Activated naive CD4-positive, alpha-beta T cell treated with anti-CD3 and anti-CD28 coated beads, Interleukin-2, amount 50 U/mL, for 24 hours (primary cell): ENCODE measurements at regions not wholly inside any gene's neighbourhood (a gene's known extent, or its start where the extent isn't known, plus 50 kb on each side); places are given as distances from the start of the nearest gene placed in this dataset.

ENCODE experiments used
- H3K27ac Mint-ChIP-seq: one replicate; pipeline ENCODE4 v1.8.0; 2021; ENCODE audit warnings: mild to moderate bottlenecking, mixed read lengths
- H3K27me3 Mint-ChIP-seq: one replicate; pipeline ENCODE4 v1.8.0; 2021; ENCODE audit warnings: mixed read lengths
- H3K36me3 Mint-ChIP-seq: one replicate; pipeline ENCODE4 v1.8.0; 2021; ENCODE audit warnings: mixed read lengths
- H3K4me1 Mint-ChIP-seq: one replicate; pipeline ENCODE4 v1.8.0; 2021; ENCODE audit warnings: mixed read lengths
- H3K4me3 Mint-ChIP-seq: one replicate; pipeline ENCODE4 v1.8.0; 2021; ENCODE audit warnings: mild to moderate bottlenecking, mixed read lengths
- H3K9me3 Mint-ChIP-seq: one replicate; pipeline ENCODE4 v1.8.0; 2021; ENCODE audit warnings: mixed read lengths

GRCh38 chr10:117674201-117674600 lies 131.7 kb downstream of the EMX2 start:
- no peaks in the 10 kb centered on the region for H3K9me3 Mint-ChIP-seq
- H3K4me3 Mint-ChIP-seq: no peak overlapping the region
- H3K27ac Mint-ChIP-seq: no peak overlapping the region
- H3K27me3 Mint-ChIP-seq: peaks cover 3% of the 10 kb centered on the region
- H3K4me1 Mint-ChIP-seq: no peaks in the 10 kb centered on the region
- H3K36me3 Mint-ChIP-seq: no peaks in the 10 kb centered on the region

- Mint-ChIP-seq H3K27me3 (peaks cover 3% of the 10 kb centered on the region), H3K9me3 (no peaks in the 10 kb centered on the region), H3K36me3 (no peaks in the 10 kb centered on the region), H3K27ac (no peak overlapping the region), H3K4me3 (no peak overlapping the region), H3K4me1 (no peaks in the 10 kb centered on the region)
These were observed 132.1 kb downstream of the EMX2 start for GRCh38 chr10:117674646-117675045.

GRCh38 chr10:117675514-117676055 lies 133.0 kb downstream of the EMX2 start:
- H3K36me3 Mint-ChIP-seq: no peaks in the 10 kb centered on the region
- no peak overlapping the region for H3K4me3 Mint-ChIP-seq
- no peaks in the 10 kb centered on the region for H3K4me1 Mint-ChIP-seq
- no peaks in the 10 kb centered on the region for H3K9me3 Mint-ChIP-seq
- H3K27ac Mint-ChIP-seq: no peak overlapping the region
- peaks cover 3% of the 10 kb centered on the region for H3K27me3 Mint-ChIP-seq

GRCh38 chr10:117677239-117677638 lies 134.7 kb downstream of the EMX2 start:
- peaks cover 3% of the 10 kb centered on the region for H3K27me3 Mint-ChIP-seq
- H3K36me3 Mint-ChIP-seq: no peaks in the 10 kb centered on the region
- no peak overlapping the region for H3K4me3 Mint-ChIP-seq

GRCh38 chr10:117677890-117678500 lies 135.4 kb downstream of the EMX2 start:
- Mint-ChIP-seq H3K4me3 (no peak overlapping the region), H3K36me3 (no peaks in the 10 kb centered on the region), H3K27ac (no peak overlapping the region), H3K4me1 (no peaks in the 10 kb centered on the region), H3K9me3 (no peaks in the 10 kb centered on the region), H3K27me3 (peaks cover 3% of the 10 kb centered on the region)

More at GRCh38 chr10:117677239-117677638, 134.7 kb downstream of the EMX2 start:
- H3K27ac Mint-ChIP-seq: no peak overlapping the region
- no peaks in the 10 kb centered on the region for H3K4me1 Mint-ChIP-seq
- no peaks in the 10 kb centered on the region for H3K9me3 Mint-ChIP-seq

GRCh38 chr10:117680601-117681000 lies 138.1 kb downstream of the EMX2 start:
- H3K27ac Mint-ChIP-seq: no peak overlapping the region
- no peaks in the 10 kb centered on the region for H3K36me3 Mint-ChIP-seq
- no peaks in the 10 kb centered on the region for H3K9me3 Mint-ChIP-seq
- no peaks in the 10 kb centered on the region for H3K4me1 Mint-ChIP-seq
- H3K27me3 Mint-ChIP-seq: peaks cover 2% of the 10 kb centered on the region
- H3K4me3 Mint-ChIP-seq: no peak overlapping the region

GRCh38 chr10:117681104-117681503 lies 138.6 kb downstream of the EMX2 start:
- Mint-ChIP-seq H3K4me3 (no peak overlapping the region), H3K9me3 (no peaks in the 10 kb centered on the region), H3K27me3 (peaks cover 2% of the 10 kb centered on the region), H3K36me3 (no peaks in the 10 kb centered on the region), H3K4me1 (no peaks in the 10 kb centered on the region), H3K27ac (no peak overlapping the region)

GRCh38 chr10:117684046-117684610 lies 141.6 kb downstream of the EMX2 start:
- Mint-ChIP-seq H3K4me1 (no peaks in the 10 kb centered on the region), H3K9me3 (no peaks in the 10 kb centered on the region), H3K36me3 (no peaks in the 10 kb centered on the region), H3K27me3 (peaks cover 4% of the 10 kb centered on the region), H3K27ac (no peak overlapping the region), H3K4me3 (no peak overlapping the region)

- H3K9me3 Mint-ChIP-seq: no peaks in the 10 kb centered on the region
- H3K27ac Mint-ChIP-seq: no peak overlapping the region
- H3K27me3 Mint-ChIP-seq: peaks cover 4% of the 10 kb centered on the region
- H3K36me3 Mint-ChIP-seq: no peaks in the 10 kb centered on the region
- H3K4me1 Mint-ChIP-seq: no peaks in the 10 kb centered on the region
- H3K4me3 Mint-ChIP-seq: no peak overlapping the region
These were observed 142.2 kb downstream of the EMX2 start for GRCh38 chr10:117684672-117685211.

- Mint-ChIP-seq H3K27me3 (peaks cover 4% of the 10 kb centered on the region), H3K36me3 (no peaks in the 10 kb centered on the region), H3K27ac (peak overlapping the region; percentile 6), H3K4me1 (no peaks in the 10 kb centered on the region), H3K9me3 (no peaks in the 10 kb centered on the region), H3K4me3 (no peak overlapping the region)
These were observed 142.9 kb downstream of the EMX2 start for GRCh38 chr10:117685431-117685830.

GRCh38 chr10:117686606-117687005 lies 144.1 kb downstream of the EMX2 start:
- H3K36me3 Mint-ChIP-seq: no peaks in the 10 kb centered on the region
- no peak overlapping the region for H3K27ac Mint-ChIP-seq
- H3K9me3 Mint-ChIP-seq: no peaks in the 10 kb centered on the region
- H3K4me1 Mint-ChIP-seq: no peaks in the 10 kb centered on the region
- peaks cover 4% of the 10 kb centered on the region for H3K27me3 Mint-ChIP-seq
- no peak overlapping the region for H3K4me3 Mint-ChIP-seq

- Mint-ChIP-seq H3K9me3 (no peaks in the 10 kb centered on the region), H3K36me3 (no peaks in the 10 kb centered on the region), H3K27ac (no peak overlapping the region), H3K27me3 (peaks cover 4% of the 10 kb centered on the region), H3K4me3 (no peak overlapping the region), H3K4me1 (no peaks in the 10 kb centered on the region)
These were observed 145.8 kb downstream of the EMX2 start for GRCh38 chr10:117688358-117688757.

- Mint-ChIP-seq H3K27me3 (peaks cover 4% of the 10 kb centered on the region), H3K4me3 (no peak overlapping the region), H3K36me3 (no peaks in the 10 kb centered on the region), H3K9me3 (no peaks in the 10 kb centered on the region), H3K4me1 (no peaks in the 10 kb centered on the region), H3K27ac (no peak overlapping the region)
These were observed 147.0 kb downstream of the EMX2 start for GRCh38 chr10:117689566-117689965.

- no peaks in the 10 kb centered on the region for H3K36me3 Mint-ChIP-seq
These were observed 147.8 kb downstream of the EMX2 start for GRCh38 chr10:117690359-117690758.

GRCh38 chr10:117694190-117694589 lies 151.6 kb downstream of the EMX2 start:
- Mint-ChIP-seq H3K4me3 (no peak overlapping the region), H3K9me3 (no peaks in the 10 kb centered on the region), H3K27ac (no peak overlapping the region), H3K36me3 (no peaks in the 10 kb centered on the region), H3K27me3 (peaks cover 6% of the 10 kb centered on the region), H3K4me1 (no peaks in the 10 kb centered on the region)

More at GRCh38 chr10:117690359-117690758, 147.8 kb downstream of the EMX2 start:
- no peaks in the 10 kb centered on the region for H3K4me1 Mint-ChIP-seq
- H3K9me3 Mint-ChIP-seq: no peaks in the 10 kb centered on the region
- no peak overlapping the region for H3K27ac Mint-ChIP-seq
- H3K27me3 Mint-ChIP-seq: peaks cover 4% of the 10 kb centered on the region
- no peak overlapping the region for H3K4me3 Mint-ChIP-seq

GRCh38 chr10:117697402-117697801 lies 154.9 kb downstream of the EMX2 start:
- no peaks in the 10 kb centered on the region for H3K4me1 Mint-ChIP-seq
- peaks cover 6% of the 10 kb centered on the region for H3K27me3 Mint-ChIP-seq
- H3K4me3 Mint-ChIP-seq: no peak overlapping the region
- H3K9me3 Mint-ChIP-seq: no peaks in the 10 kb centered on the region
- H3K36me3 Mint-ChIP-seq: no peaks in the 10 kb centered on the region
- no peak overlapping the region for H3K27ac Mint-ChIP-seq
